Progenitor cell of endocrine pancreas (in vitro differentiated cells): ENCODE measurements at regions not wholly inside any gene's neighbourhood (a gene's known extent, or its start where the extent isn't known, plus 50 kb on each side); places are given as distances from the start of the nearest gene placed in this dataset.

Experiments
- DNase-seq: peaks from one replicate; pipeline ENCODE4 v3.0.0; 2021; ENCODE audit warnings: low spot score; ENCODE audit not compliant: unreplicated experiment
- H3K27ac Mint-ChIP-seq: 2 replicates; pipeline ENCODE4 v1.8.0; 2021; ENCODE audit warnings: mild to moderate bottlenecking, moderate library complexity, mixed read lengths
- H3K27me3 Mint-ChIP-seq: 2 replicates; pipeline ENCODE4 v1.8.0; 2021; ENCODE audit warnings: mixed read lengths
- H3K36me3 Mint-ChIP-seq: 2 replicates; pipeline ENCODE4 v1.8.0; 2022; ENCODE audit warnings: mixed read lengths; ENCODE audit not compliant: insufficient read depth
- H3K4me1 Mint-ChIP-seq: 2 replicates; pipeline ENCODE4 v1.8.0; 2021; ENCODE audit warnings: low read depth, mixed read lengths
- H3K4me3 Mint-ChIP-seq: 2 replicates; pipeline ENCODE4 v1.8.0; 2021; ENCODE audit warnings: low read depth, mild to moderate bottlenecking, moderate library complexity, mixed read lengths
- H3K9me3 Mint-ChIP-seq: 2 replicates; pipeline ENCODE4 v1.8.0; 2021; ENCODE audit warnings: low read depth, mixed read lengths
- TF ChIP-seq, protein P1 (sequence below): fragments of 200-600 bp; sonication (generic); IDR thresholded peaks from one replicate; pipeline ENCODE4 v1.5.0; 2021; ENCODE audit warnings: antibody characterized with exemption, mild to moderate bottlenecking; ENCODE audit not compliant: unreplicated experiment

DNA sequence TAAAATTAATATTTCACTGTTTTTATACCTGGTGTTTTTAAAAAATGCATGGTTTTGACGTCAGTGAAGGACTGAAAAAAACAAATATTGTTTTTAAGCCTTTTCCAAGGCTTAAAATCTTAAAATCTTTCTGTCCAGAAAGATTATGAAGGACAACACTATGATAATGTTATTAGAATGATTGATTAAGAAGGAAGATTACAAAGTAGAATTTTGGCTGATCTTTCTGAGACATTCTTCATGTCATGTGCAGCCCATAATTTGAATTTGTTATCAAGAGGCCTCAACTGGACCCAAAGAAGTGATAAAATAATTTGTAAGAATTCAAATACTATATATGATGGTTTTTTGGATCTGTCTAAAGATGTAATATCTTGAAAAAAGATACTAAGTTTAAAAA lies 584.4 kb upstream of the CXADR start:
- H3K9me3 Mint-ChIP-seq: no peaks in the 10 kb centered on the region
- H3K27ac Mint-ChIP-seq: no peak overlapping the region
- TF ChIP-seq, protein P1, sequence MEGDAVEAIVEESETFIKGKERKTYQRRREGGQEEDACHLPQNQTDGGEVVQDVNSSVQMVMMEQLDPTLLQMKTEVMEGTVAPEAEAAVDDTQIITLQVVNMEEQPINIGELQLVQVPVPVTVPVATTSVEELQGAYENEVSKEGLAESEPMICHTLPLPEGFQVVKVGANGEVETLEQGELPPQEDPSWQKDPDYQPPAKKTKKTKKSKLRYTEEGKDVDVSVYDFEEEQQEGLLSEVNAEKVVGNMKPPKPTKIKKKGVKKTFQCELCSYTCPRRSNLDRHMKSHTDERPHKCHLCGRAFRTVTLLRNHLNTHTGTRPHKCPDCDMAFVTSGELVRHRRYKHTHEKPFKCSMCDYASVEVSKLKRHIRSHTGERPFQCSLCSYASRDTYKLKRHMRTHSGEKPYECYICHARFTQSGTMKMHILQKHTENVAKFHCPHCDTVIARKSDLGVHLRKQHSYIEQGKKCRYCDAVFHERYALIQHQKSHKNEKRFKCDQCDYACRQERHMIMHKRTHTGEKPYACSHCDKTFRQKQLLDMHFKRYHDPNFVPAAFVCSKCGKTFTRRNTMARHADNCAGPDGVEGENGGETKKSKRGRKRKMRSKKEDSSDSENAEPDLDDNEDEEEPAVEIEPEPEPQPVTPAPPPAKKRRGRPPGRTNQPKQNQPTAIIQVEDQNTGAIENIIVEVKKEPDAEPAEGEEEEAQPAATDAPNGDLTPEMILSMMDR: no peak
- no peak for DNase-seq
- H3K4me1 Mint-ChIP-seq: peaks cover 1% of the 10 kb centered on the region
- no peaks in the 10 kb centered on the region for H3K27me3 Mint-ChIP-seq
- H3K4me3 Mint-ChIP-seq: no peak overlapping the region
- H3K36me3 Mint-ChIP-seq: no peaks in the 10 kb centered on the region

- Mint-ChIP-seq H3K9me3 (no peaks in the 10 kb centered on the region), H3K27ac (no peak overlapping the region), H3K4me1 (peaks cover 1% of the 10 kb centered on the region), H3K4me3 (no peak overlapping the region), H3K27me3 (no peaks in the 10 kb centered on the region), H3K36me3 (no peaks in the 10 kb centered on the region)
- TF ChIP-seq, protein P1: no peak
- DNase-seq: no peak
Observed at GRCh38 chr21:16932314-16932713, 580.5 kb upstream of the CXADR start.

DNA sequence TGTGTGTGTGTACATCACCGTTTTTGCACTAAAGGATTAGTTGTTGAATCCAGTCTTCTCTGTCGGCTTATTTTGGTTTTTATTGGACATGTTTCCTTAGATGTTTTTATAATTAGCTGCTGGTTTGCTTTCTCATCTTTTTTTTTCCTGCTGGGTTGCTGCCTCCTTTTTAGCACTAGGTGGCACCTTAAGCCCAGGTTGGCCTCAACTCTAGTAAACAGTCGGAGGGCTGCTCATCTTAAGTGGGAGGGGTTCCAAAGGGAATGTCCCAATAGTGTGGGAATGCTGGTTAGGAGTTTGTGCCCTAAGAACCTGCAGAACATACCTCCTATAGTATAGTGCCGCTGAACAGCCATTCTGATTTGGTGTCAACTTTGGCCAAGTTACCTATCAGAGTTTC lies 570.1 kb upstream of the CXADR start:
- Mint-ChIP-seq H3K27ac (no peak overlapping the region), H3K4me3 (no peak overlapping the region), H3K9me3 (peaks cover 10% of the 10 kb centered on the region), H3K4me1 (no peaks in the 10 kb centered on the region), H3K27me3 (no peaks in the 10 kb centered on the region), H3K36me3 (no peaks in the 10 kb centered on the region)
- TF ChIP-seq, protein P1: peak; percentile 36
- DNase-seq: no peak

- TF ChIP-seq, protein P1: no peak
- no peak overlapping the region for H3K4me3 Mint-ChIP-seq
- H3K4me1 Mint-ChIP-seq: no peaks in the 10 kb centered on the region
- DNase-seq: no peak
- H3K27ac Mint-ChIP-seq: no peak overlapping the region
- H3K36me3 Mint-ChIP-seq: no peaks in the 10 kb centered on the region
- H3K9me3 Mint-ChIP-seq: peaks cover 10% of the 10 kb centered on the region
- no peaks in the 10 kb centered on the region for H3K27me3 Mint-ChIP-seq
Observed at GRCh38 chr21:16943231-16943630, 569.6 kb upstream of the CXADR start.

DNA sequence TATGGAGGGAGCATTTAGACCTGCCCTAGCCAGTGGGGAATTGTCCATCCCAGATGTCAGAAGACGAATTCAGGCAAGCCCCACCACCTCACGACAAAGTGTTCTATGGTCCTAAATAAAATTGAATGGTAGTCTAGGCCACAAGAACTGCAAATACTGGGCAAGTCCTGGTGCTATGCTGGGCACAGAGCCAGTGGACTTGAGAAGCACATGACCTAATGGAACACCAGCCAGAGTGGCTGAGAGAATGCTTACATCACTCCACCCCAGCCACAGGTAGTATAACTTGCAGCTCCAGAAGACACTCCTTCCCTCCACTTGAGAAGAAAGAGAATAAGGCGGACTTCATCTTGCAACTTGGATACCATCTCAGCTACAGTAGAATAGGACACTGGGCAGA lies 567.3 kb upstream of the CXADR start:
- DNase-seq: no peak
- Mint-ChIP-seq H3K36me3 (no peaks in the 10 kb centered on the region), H3K4me1 (no peaks in the 10 kb centered on the region), H3K4me3 (no peak overlapping the region), H3K27ac (no peak overlapping the region), H3K27me3 (no peaks in the 10 kb centered on the region), H3K9me3 (peaks cover 17% of the 10 kb centered on the region)
- TF ChIP-seq, protein P1: no peak
